Endothelial cell of umbilical vein (primary cell): ENCODE measurements at regions not wholly inside any gene's neighbourhood (a gene's known extent, or its start where the extent isn't known, plus 50 kb on each side); places are given as distances from the start of the nearest gene placed in this dataset.

Source experiments
- EZH2 ChIP-seq: IDR thresholded peaks from 2 replicates; pipeline ENCODE4 v1.6.1; 2012; ENCODE audit warnings: borderline replicate concordance, low read depth, mild to moderate bottlenecking, moderate library complexity, low read length, inconsistent platforms; ENCODE audit not compliant: severe bottlenecking
- FOS ChIP-seq: IDR thresholded peaks from 2 replicates; pipeline ENCODE4 v1.6.1; 2011; ENCODE audit warnings: mild to moderate bottlenecking, low read length, moderate library complexity, borderline replicate concordance; ENCODE audit not compliant: insufficient read depth
- GATA2 ChIP-seq: IDR thresholded peaks from 2 replicates; pipeline ENCODE4 v1.7.0; 2011; ENCODE audit warnings: low read depth, mild to moderate bottlenecking, moderate library complexity, mixed read lengths, low read length; ENCODE audit not compliant: insufficient read length, insufficient read depth
- MYC ChIP-seq: IDR thresholded peaks from one replicate; pipeline ENCODE4 v1.6.1; 2011; ENCODE audit warnings: mild to moderate bottlenecking, low read depth, low read length
- POLR2A ChIP-seq: IDR thresholded peaks from 2 replicates; pipeline ENCODE4 v1.6.1; 2012; ENCODE audit warnings: low read depth, mild to moderate bottlenecking, control low read depth, low read length
- POLR2AphosphoS5 ChIP-seq: IDR thresholded peaks from 2 replicates; pipeline ENCODE4 v1.6.1; 2012; ENCODE audit warnings: low read depth, mild to moderate bottlenecking, control low read depth, low read length, moderate library complexity; ENCODE audit not compliant: insufficient read depth
- TF ChIP-seq, protein P1 (sequence below): IDR thresholded peaks from 2 replicates; pipeline ENCODE4 v1.6.1; 2011; ENCODE audit not compliant: insufficient read depth, insufficient read length
- TF ChIP-seq, protein P2 (sequence below), 2 donors: IDR thresholded peaks; 1 replicate in 1 of 2; 2 replicates in 1 of 2; pipeline ENCODE4 v1.5.1; 2011; ENCODE audit warnings: low read length in 2 of 2, mild to moderate bottlenecking in 2 of 2, moderate library complexity in 2 of 2, control low read depth in 1 of 2, inconsistent platforms in 1 of 2, low read depth in 1 of 2; ENCODE audit not compliant: insufficient read depth in 1 of 2; ENCODE audit errors: extremely low read depth in 1 of 2

DNA sequence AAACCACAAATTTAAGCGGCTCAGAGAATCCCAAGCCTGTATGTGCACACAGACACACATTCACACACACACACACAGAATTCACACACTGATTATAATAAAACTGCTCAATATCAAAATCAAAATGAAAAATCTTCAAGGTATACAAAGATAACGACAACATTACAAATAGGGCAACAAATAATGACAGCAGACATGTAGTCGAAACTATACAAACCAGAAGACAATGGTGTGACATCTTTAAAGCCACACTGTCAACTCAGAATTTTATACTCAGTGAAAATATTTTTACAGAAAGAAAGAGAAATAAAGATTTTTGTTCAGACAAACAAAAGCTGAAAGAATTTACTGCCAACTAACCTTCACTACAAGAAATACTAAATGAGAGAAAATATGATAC lies 333.4 kb downstream of the INSIG2 start:
- TF ChIP-seq EZH2 (no peak), FOS (no peak), POLR2A (no peak), POLR2AphosphoS5 (no peak), GATA2 (no peak), MYC (no peak)
- TF ChIP-seq, protein P1, sequence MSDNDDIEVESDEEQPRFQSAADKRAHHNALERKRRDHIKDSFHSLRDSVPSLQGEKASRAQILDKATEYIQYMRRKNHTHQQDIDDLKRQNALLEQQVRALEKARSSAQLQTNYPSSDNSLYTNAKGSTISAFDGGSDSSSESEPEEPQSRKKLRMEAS = no peak
- TF ChIP-seq, protein P2, sequence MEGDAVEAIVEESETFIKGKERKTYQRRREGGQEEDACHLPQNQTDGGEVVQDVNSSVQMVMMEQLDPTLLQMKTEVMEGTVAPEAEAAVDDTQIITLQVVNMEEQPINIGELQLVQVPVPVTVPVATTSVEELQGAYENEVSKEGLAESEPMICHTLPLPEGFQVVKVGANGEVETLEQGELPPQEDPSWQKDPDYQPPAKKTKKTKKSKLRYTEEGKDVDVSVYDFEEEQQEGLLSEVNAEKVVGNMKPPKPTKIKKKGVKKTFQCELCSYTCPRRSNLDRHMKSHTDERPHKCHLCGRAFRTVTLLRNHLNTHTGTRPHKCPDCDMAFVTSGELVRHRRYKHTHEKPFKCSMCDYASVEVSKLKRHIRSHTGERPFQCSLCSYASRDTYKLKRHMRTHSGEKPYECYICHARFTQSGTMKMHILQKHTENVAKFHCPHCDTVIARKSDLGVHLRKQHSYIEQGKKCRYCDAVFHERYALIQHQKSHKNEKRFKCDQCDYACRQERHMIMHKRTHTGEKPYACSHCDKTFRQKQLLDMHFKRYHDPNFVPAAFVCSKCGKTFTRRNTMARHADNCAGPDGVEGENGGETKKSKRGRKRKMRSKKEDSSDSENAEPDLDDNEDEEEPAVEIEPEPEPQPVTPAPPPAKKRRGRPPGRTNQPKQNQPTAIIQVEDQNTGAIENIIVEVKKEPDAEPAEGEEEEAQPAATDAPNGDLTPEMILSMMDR (IDR thresholded peaks at IDR 0.05; ENCODE audit: extremely low read depth in 1 of 2, insufficient read depth in 1 of 2, low read depth in 1 of 2, low read length in 2 of 2) = no peak
